Nephron (organoid): ENCODE measurements at regions not wholly inside any gene's neighbourhood (a gene's known extent, or its start where the extent isn't known, plus 50 kb on each side); places are given as distances from the start of the nearest gene placed in this dataset.

Experiments used
- H3K27ac Mint-ChIP-seq, 3 experiments: 2 replicates each; pipeline ENCODE4 v1.8.0; 2020; ENCODE audit warnings: mixed read lengths in 3 of 3, mild to moderate bottlenecking in 2 of 3, moderate library complexity in 1 of 3
- H3K27me3 Mint-ChIP-seq: 2 replicates; pipeline ENCODE4 v1.8.0; 2021; ENCODE audit warnings: low read depth, mild to moderate bottlenecking, moderate library complexity, mixed read lengths
- H3K36me3 Mint-ChIP-seq: 2 replicates; pipeline ENCODE4 v1.8.0; 2020; ENCODE audit warnings: low read depth, mixed read lengths
- H3K4me1 Mint-ChIP-seq: 2 replicates; pipeline ENCODE4 v1.8.0; 2020; ENCODE audit warnings: mixed read lengths
- H3K4me3 Mint-ChIP-seq, 3 experiments: 2 replicates each; pipeline ENCODE4 v1.8.0; 2020; ENCODE audit warnings: mild to moderate bottlenecking in 3 of 3, mixed read lengths in 3 of 3, moderate library complexity in 2 of 3
- H3K9me3 Mint-ChIP-seq: 2 replicates; pipeline ENCODE4 v1.8.0; 2020; ENCODE audit warnings: mixed read lengths
- TF ChIP-seq, protein P1 (sequence below), 3 experiments: fragments of 200-600 bp; sonication (generic); IDR thresholded peaks; one replicate each; pipeline ENCODE4 v1.5.0; 2021; ENCODE audit warnings: antibody characterized with exemption in 3 of 3; ENCODE audit not compliant: unreplicated experiment in 3 of 3

DNA sequence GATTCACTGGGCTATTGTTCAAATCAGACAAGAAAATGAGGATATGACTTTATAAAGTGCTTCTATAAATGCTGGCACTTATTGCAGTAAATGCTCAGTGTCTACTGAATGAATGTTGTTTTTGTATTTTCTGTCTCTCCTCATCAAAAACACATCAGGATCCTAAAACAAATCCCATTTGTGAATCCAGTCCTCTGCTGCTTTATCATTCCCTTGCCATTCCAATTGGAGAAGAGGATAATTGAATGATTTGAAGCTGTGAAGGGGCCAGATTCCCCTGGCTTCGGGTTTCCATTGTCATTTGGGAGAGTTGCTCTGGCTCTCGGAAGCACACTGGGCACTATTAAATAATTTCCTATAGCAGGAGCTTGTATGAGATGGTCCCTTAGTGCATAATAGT lies 666.8 kb downstream of the ACTL7B start:
- TF ChIP-seq, protein P1, sequence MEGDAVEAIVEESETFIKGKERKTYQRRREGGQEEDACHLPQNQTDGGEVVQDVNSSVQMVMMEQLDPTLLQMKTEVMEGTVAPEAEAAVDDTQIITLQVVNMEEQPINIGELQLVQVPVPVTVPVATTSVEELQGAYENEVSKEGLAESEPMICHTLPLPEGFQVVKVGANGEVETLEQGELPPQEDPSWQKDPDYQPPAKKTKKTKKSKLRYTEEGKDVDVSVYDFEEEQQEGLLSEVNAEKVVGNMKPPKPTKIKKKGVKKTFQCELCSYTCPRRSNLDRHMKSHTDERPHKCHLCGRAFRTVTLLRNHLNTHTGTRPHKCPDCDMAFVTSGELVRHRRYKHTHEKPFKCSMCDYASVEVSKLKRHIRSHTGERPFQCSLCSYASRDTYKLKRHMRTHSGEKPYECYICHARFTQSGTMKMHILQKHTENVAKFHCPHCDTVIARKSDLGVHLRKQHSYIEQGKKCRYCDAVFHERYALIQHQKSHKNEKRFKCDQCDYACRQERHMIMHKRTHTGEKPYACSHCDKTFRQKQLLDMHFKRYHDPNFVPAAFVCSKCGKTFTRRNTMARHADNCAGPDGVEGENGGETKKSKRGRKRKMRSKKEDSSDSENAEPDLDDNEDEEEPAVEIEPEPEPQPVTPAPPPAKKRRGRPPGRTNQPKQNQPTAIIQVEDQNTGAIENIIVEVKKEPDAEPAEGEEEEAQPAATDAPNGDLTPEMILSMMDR (IDR thresholded peaks at IDR 0.05; ENCODE audit: unreplicated experiment in 3 of 3), result no peak
- no peak overlapping the region for H3K4me3 Mint-ChIP-seq
- peaks cover 11% of the 10 kb centered on the region for H3K4me1 Mint-ChIP-seq
- no peaks in the 10 kb centered on the region for H3K36me3 Mint-ChIP-seq
- no peaks in the 10 kb centered on the region for H3K9me3 Mint-ChIP-seq
- H3K27me3 Mint-ChIP-seq, result peaks cover 22% of the 10 kb centered on the region
- H3K27ac Mint-ChIP-seq, result no peak overlapping the region

DNA sequence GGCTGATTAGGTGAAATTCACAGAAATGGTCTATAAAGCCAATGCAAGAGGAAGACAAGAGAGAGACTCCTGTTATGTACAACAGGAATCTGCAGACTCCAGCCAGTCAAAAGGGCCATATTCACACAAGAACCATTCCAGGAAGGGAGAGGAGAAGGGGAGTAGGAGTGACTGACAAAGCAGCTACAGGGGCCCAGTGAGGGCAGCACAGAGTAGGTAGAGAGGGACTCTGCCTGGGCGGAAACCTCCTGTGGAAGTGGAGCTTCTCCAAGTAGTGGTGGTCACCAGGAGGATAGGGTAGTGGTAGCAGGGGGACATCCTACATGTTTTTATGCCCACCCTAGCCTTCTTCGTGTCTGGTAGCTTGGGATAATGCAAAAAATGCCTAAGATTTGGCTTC lies 667.3 kb downstream of the ACTL7B start:
- TF ChIP-seq, protein P1 (IDR thresholded peaks at IDR 0.05; ENCODE audit: unreplicated experiment in 3 of 3), result no peak
- Mint-ChIP-seq H3K9me3 (no peaks in the 10 kb centered on the region), H3K27ac (no peak overlapping the region), H3K4me3 (no peak overlapping the region), H3K27me3 (peaks cover 17% of the 10 kb centered on the region), H3K4me1 (peaks cover 11% of the 10 kb centered on the region), H3K36me3 (no peaks in the 10 kb centered on the region)

DNA sequence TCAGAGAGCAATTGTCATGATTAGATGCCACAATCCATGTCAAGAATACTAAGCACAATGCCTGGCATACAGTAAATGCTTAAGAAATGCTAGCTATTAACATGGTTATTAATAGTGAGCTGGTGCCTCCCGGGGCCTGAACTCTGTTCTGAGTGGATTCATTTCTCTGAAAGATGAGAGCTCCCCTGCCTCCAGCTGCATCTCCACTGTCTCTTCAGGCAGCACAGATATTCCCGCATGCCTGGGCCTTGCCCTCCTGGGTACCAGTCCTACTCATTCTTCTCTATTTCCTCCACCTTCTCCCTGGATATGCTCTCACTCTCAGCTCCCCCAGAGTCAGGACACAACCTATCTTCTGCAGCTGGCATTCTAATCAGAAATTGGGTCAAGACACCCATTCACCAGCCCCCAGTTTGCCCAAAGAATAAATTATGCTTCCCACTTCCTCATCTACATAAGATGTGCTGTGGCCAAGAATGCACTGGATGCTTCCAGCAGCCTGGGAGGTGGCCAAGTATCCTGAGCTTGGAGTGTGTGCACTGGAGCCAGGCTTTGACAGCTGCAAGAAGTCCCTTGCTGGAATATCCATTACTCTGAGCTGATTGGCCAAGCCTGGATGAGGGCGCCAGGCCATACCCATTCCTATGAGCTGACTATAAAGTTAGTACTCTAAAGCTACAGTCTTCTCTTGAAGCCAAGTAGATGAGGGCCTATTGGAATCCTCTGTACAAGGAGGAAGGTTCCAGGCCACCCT lies 669.0 kb downstream of the ACTL7B start:
- no peaks in the 10 kb centered on the region for H3K36me3 Mint-ChIP-seq
- no peak overlapping the region for H3K4me3 Mint-ChIP-seq
- peaks cover 8% of the 10 kb centered on the region for H3K27me3 Mint-ChIP-seq
- H3K9me3 Mint-ChIP-seq, result no peaks in the 10 kb centered on the region
- H3K27ac Mint-ChIP-seq, result peak overlapping the region in 2 of 3 experiments; percentile 43 to 45
- peaks cover 11% of the 10 kb centered on the region for H3K4me1 Mint-ChIP-seq
- TF ChIP-seq, protein P1 (IDR thresholded peaks at IDR 0.05; ENCODE audit: unreplicated experiment in 3 of 3), result no peak

DNA sequence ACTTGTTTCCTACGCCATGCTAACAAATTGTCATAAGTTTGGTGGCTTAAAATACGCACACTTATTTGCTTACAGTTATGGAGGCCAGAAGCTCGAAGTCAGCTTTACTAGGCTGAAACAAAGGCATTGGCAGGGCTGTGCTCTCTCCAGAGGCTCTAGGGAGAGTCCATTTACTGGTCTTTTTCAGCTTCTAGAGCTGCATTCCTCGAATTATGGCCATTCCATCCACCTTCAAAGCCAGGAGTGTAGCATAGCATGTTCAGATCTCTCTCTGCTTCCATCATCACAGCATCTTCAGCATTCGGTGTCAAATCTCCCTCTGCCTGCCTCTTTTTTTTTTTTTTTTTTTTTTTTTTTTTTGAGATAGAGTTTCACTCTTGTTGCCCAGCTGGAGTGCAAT lies 670.2 kb downstream of the ACTL7B start:
- H3K36me3 Mint-ChIP-seq, result no peaks in the 10 kb centered on the region
- H3K4me3 Mint-ChIP-seq, result no peak overlapping the region
- no peak overlapping the region for H3K27ac Mint-ChIP-seq
- H3K27me3 Mint-ChIP-seq, result peaks cover 2% of the 10 kb centered on the region
- no peaks in the 10 kb centered on the region for H3K9me3 Mint-ChIP-seq
- TF ChIP-seq, protein P1 (IDR thresholded peaks at IDR 0.05; ENCODE audit: unreplicated experiment in 3 of 3), result no peak
- peaks cover 16% of the 10 kb centered on the region for H3K4me1 Mint-ChIP-seq

DNA sequence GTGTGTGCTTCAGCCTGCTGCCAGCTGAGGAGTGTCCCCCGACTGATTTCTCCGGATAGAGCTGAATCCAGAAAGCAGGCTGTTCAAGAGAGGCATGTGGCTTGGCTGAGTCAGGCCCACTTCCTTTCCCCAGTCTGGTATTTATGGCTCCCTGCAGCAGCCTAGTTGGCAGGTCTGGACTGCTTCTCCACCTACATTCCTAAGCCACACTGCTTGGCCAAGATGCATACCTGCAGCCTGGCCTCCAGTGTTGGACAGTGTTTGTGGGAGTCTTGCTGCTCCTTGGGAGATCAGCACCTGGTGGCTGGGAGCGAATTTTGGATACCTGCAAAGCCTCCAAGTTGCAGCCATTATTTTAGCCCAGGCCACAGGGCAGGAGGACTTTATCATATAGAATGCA lies 670.8 kb downstream of the ACTL7B start:
- Mint-ChIP-seq H3K27ac (no peak overlapping the region), H3K4me1 (peaks cover 23% of the 10 kb centered on the region), H3K9me3 (no peaks in the 10 kb centered on the region), H3K4me3 (no peak overlapping the region), H3K36me3 (no peaks in the 10 kb centered on the region), H3K27me3 (peaks cover 3% of the 10 kb centered on the region)
- TF ChIP-seq, protein P1 (IDR thresholded peaks at IDR 0.05; ENCODE audit: unreplicated experiment in 3 of 3), result no peak

DNA sequence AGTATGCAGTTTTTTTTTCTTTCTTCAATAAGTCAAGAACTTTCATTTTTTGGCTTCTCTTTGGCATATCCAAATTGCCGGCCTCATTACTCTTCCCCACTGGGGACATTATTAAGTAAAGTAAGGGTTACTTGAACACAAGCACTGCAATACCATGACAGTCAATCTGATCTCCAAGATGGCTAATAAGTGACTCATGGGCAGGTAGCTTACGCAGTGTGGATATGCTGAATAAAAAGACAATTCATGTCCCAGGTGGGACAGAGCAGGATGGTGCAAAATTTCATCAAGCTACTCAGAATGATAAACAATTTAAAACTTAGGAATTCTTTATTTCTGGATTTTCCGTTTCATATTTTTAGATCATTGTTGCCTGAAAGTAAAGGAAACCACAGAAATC lies 671.8 kb downstream of the ACTL7B start:
- Mint-ChIP-seq H3K27ac (no peak overlapping the region), H3K4me3 (no peak overlapping the region)

More for the DNA sequence above, 671.8 kb downstream of the ACTL7B start:
- Mint-ChIP-seq H3K27me3 (peaks cover 7% of the 10 kb centered on the region), H3K4me1 (peaks cover 25% of the 10 kb centered on the region), H3K9me3 (no peaks in the 10 kb centered on the region), H3K36me3 (no peaks in the 10 kb centered on the region)
- TF ChIP-seq, protein P1 (IDR thresholded peaks at IDR 0.05; ENCODE audit: unreplicated experiment in 3 of 3), result no peak
